Skeletal muscle tissue (tissue), 3 donors: ENCODE measurements at regions not wholly inside any gene's neighbourhood (a gene's known extent, or its start where the extent isn't known, plus 50 kb on each side); places are given as distances from the start of the nearest gene placed in this dataset.

Experiments used
- H3K27ac ChIP-seq: one replicate; pipeline ENCODE4 v1.7.0; 2013; ENCODE audit warnings: mild to moderate bottlenecking, low read depth, low read length, inconsistent platforms
- H3K27me3 ChIP-seq, 3 donors: one replicate each; pipeline ENCODE4 v1.7.0; 2013; ENCODE audit warnings: low read length in 3 of 3; ENCODE audit not compliant: control insufficient read depth in 3 of 3, insufficient read depth in 3 of 3
- H3K36me3 ChIP-seq, 3 donors: one replicate each; pipeline ENCODE4 v1.7.0; 2013; ENCODE audit warnings: low read length in 3 of 3; ENCODE audit not compliant: control insufficient read depth in 3 of 3, insufficient read depth in 3 of 3
- H3K4me1 ChIP-seq, 3 donors: one replicate each; pipeline ENCODE4 v1.7.0; 2013; ENCODE audit warnings: low read length in 3 of 3, mild to moderate bottlenecking in 3 of 3; ENCODE audit not compliant: control insufficient read depth in 3 of 3, insufficient read depth in 3 of 3
- H3K4me3 ChIP-seq, 3 donors: one replicate each; pipeline ENCODE4 v1.7.0; 2013; ENCODE audit warnings: low read length in 3 of 3
- H3K9ac ChIP-seq, 3 donors: one replicate each; pipeline ENCODE4 v1.7.0; 2013; ENCODE audit warnings: low read length in 3 of 3, mild to moderate bottlenecking in 3 of 3, moderate library complexity in 2 of 3, low read depth in 1 of 3
- H3K9me3 ChIP-seq, 3 donors: one replicate each; pipeline ENCODE4 v1.7.0; 2013; ENCODE audit warnings: low read length in 3 of 3; ENCODE audit not compliant: control insufficient read depth in 3 of 3
- donor health status: Osteomylitis.

GRCh38 chr2:2843969-2844548, 513.0 kb upstream of the MYT1L start:
- Histone ChIP-seq H3K4me3 (no peak overlapping the region), H3K9me3 (no peaks in the 10 kb centered on the region), H3K4me1 (peaks cover 35 to 42% (median 41%) of the 10 kb centered on the region in 3 donors), H3K27ac (no peak overlapping the region), H3K36me3 (no peaks in the 10 kb centered on the region), H3K27me3 (no peaks in the 10 kb centered on the region), H3K9ac (no peak overlapping the region)

DNA sequence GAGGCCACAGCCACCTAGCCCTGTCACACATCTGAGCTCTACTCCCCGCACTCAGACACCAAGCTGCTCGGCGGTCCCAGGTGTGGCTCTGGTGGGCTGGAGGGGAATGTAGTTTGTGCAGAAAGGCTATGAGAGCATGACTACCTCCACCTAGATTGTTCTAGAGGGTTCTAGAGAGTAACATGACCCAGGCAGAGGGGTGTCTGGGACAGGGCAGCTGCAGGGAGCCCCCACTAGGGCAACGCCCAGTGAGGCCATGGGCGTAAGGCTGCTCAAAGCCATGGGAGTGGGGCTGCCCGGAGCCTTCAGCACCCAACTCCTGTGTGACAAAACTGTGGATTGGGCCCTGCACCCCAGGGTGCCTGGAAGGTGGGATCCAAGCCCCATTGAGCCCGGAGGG, 511.4 kb upstream of the MYT1L start:
- no peak overlapping the region for H3K9ac ChIP-seq
- H3K27me3 ChIP-seq: peaks cover 0 to 3% (median 0%) of the 10 kb centered on the region in 3 donors
- H3K4me3 ChIP-seq: no peak overlapping the region
- H3K4me1 ChIP-seq: peaks cover 31 to 33% (median 32%) of the 10 kb centered on the region in 3 donors
- no peaks in the 10 kb centered on the region for H3K36me3 ChIP-seq
- H3K27ac ChIP-seq: no peak overlapping the region
- H3K9me3 ChIP-seq: no peaks in the 10 kb centered on the region

DNA sequence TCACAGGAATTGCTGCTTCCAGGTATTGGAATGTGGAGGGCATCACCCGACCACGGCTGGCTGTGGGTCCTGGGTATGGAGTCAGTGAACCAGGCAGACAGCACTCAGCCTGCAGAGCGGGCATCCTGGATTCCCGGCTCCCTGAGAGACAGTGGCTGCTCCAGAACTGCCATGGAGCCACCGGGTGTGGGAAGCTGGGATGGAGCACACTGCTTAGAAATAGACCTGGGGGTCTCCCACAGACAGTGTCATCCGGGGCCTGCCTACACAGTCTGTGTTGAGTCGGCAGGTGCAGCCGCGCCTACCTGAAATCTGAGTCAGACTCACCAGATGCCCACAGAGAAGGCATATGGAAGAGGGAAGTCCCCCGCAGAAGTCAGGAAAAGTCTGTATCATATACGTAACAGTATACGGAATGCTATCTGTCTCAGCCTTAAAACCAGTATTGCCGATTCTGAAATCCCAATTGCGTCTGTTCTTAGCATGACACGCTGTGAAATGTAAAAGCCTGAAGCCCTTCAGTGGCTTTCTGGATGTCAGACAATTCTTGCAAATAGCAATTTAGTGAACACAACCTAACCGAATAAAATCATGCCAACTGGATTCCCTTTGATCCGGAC, 509.7 kb upstream of the MYT1L start:
- no peaks in the 10 kb centered on the region for H3K36me3 ChIP-seq
- no peak overlapping the region for H3K27ac ChIP-seq
- no peak overlapping the region for H3K9ac ChIP-seq
- peaks cover 0 to 4% (median 0%) of the 10 kb centered on the region in 3 donors for H3K27me3 ChIP-seq
- peaks cover 14 to 16% (median 15%) of the 10 kb centered on the region in 3 donors for H3K4me1 ChIP-seq
- no peaks in the 10 kb centered on the region for H3K9me3 ChIP-seq
- no peak overlapping the region for H3K4me3 ChIP-seq

- H3K9me3 ChIP-seq: no peaks in the 10 kb centered on the region
- no peak overlapping the region for H3K4me3 ChIP-seq
- peaks cover 0 to 6% (median 0%) of the 10 kb centered on the region in 3 donors for H3K27me3 ChIP-seq
- peak overlapping the region in 2 of 3 donors; percentile 8 to 12 for H3K9ac ChIP-seq
- no peak overlapping the region for H3K27ac ChIP-seq
- H3K4me1 ChIP-seq: peaks cover 13 to 14% (median 14%) of the 10 kb centered on the region in 3 donors
- no peaks in the 10 kb centered on the region for H3K36me3 ChIP-seq
Measured at GRCh38 chr2:2839782-2840531, 508.9 kb upstream of the MYT1L start.

DNA sequence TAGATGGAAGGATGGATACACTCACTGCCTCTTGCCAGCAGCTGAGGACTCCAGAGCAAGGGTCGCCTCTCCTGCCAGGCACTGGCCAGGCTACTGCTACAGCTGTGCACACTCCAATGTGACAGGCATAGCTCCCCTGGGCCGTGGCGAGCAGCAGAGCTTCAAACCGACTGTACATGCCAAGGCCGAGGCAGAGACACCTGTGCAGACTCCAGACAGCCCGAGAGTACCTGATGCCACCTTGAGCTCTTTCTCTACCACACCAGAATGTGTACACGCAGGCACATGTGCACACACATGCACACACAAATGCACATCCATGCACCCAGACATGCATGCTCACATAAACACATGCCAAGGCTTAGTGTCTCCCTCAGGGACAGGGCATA, 508.3 kb upstream of the MYT1L start:
- no peaks in the 10 kb centered on the region for H3K36me3 ChIP-seq
- H3K9me3 ChIP-seq: no peaks in the 10 kb centered on the region
- H3K4me1 ChIP-seq: peaks cover 13 to 14% (median 14%) of the 10 kb centered on the region in 3 donors
- no peak overlapping the region for H3K9ac ChIP-seq
- no peak overlapping the region for H3K27ac ChIP-seq
- H3K4me3 ChIP-seq: no peak overlapping the region
- H3K27me3 ChIP-seq: peaks cover 0 to 6% (median 0%) of the 10 kb centered on the region in 3 donors

DNA sequence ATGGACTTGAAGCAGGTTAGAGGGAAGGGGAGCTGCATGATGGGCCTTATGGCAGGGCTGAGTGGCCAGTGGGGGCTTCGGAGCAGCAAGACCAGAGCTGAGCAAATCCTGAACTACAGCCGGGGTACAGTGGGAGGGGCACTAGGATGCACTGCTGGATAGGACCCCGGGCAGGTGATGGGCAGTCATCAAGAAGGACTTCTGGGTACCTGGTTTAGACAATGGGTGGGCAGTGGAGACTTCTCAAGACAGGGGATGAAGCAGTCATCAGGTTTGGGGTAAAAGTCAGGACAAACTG, 507.4 kb upstream of the MYT1L start:
- no peak overlapping the region for H3K4me3 ChIP-seq
- H3K9me3 ChIP-seq: no peaks in the 10 kb centered on the region
- H3K27me3 ChIP-seq: peaks cover 0 to 6% (median 0%) of the 10 kb centered on the region in 3 donors
- peaks cover 13 to 14% (median 14%) of the 10 kb centered on the region in 3 donors for H3K4me1 ChIP-seq
- H3K9ac ChIP-seq: no peak overlapping the region
- no peaks in the 10 kb centered on the region for H3K36me3 ChIP-seq
- no peak overlapping the region for H3K27ac ChIP-seq

- H3K9me3 ChIP-seq: no peaks in the 10 kb centered on the region
- no peak overlapping the region for H3K4me3 ChIP-seq
- H3K4me1 ChIP-seq: peaks cover 13 to 14% (median 14%) of the 10 kb centered on the region in 3 donors
- no peak overlapping the region for H3K9ac ChIP-seq
- peaks cover 0 to 6% (median 0%) of the 10 kb centered on the region in 3 donors for H3K27me3 ChIP-seq
- H3K36me3 ChIP-seq: no peaks in the 10 kb centered on the region
- no peak overlapping the region for H3K27ac ChIP-seq
Measured at GRCh38 chr2:2837746-2838547, 506.9 kb upstream of the MYT1L start.

- Histone ChIP-seq H3K36me3 (no peaks in the 10 kb centered on the region), H3K9ac (no peak overlapping the region), H3K4me1 (peaks cover 13 to 14% (median 14%) of the 10 kb centered on the region in 3 donors), H3K4me3 (no peak overlapping the region), H3K27me3 (peaks cover 0 to 6% (median 0%) of the 10 kb centered on the region in 3 donors), H3K27ac (no peak overlapping the region), H3K9me3 (no peaks in the 10 kb centered on the region)
Measured at GRCh38 chr2:2836343-2837070, 505.4 kb upstream of the MYT1L start.

GRCh38 chr2:2834516-2835254, 503.6 kb upstream of the MYT1L start:
- Histone ChIP-seq H3K4me1 (peaks cover 5 to 8% (median 5%) of the 10 kb centered on the region in 3 donors), H3K9ac (no peak overlapping the region), H3K27me3 (peaks cover 0 to 6% (median 0%) of the 10 kb centered on the region in 3 donors), H3K36me3 (no peaks in the 10 kb centered on the region), H3K4me3 (no peak overlapping the region), H3K9me3 (no peaks in the 10 kb centered on the region), H3K27ac (no peak overlapping the region)
